KMS-11 (cell line): ENCODE measurements at regions not wholly inside any gene's neighbourhood (a gene's known extent, or its start where the extent isn't known, plus 50 kb on each side); places are given as distances from the start of the nearest gene placed in this dataset.

Source experiments
- H2AFZ ChIP-seq: fragments of 200-600 bp; sonication (generic); 2 replicates; pipeline ENCODE4 v1.6.1; 2016; ENCODE audit warnings: antibody characterized with exemption, mixed run types, low read depth
- H3K27ac ChIP-seq: fragments of 200-600 bp; sonication (generic); 2 replicates; pipeline ENCODE4 v1.6.1; 2016; ENCODE audit warnings: mild to moderate bottlenecking, mixed run types
- H3K27me3 ChIP-seq: fragments of 200-600 bp; sonication (generic); 2 replicates; pipeline ENCODE4 v1.6.1; 2017; ENCODE audit warnings: mild to moderate bottlenecking, low read depth, mixed run types, moderate library complexity; ENCODE audit not compliant: insufficient read depth
- H3K36me3 ChIP-seq: fragments of 200-600 bp; sonication (generic); 2 replicates; pipeline ENCODE4 v1.6.1; 2017; ENCODE audit warnings: mild to moderate bottlenecking, mixed run types; ENCODE audit not compliant: insufficient read depth
- H3K4me1 ChIP-seq: fragments of 200-600 bp; sonication (generic); 2 replicates; pipeline ENCODE4 v1.6.1; 2016; ENCODE audit warnings: mild to moderate bottlenecking, low read depth, mixed run types; ENCODE audit not compliant: poor library complexity, severe bottlenecking
- H3K4me2 ChIP-seq: fragments of 200-600 bp; sonication (generic); 2 replicates; pipeline ENCODE4 v1.7.0; 2016; ENCODE audit warnings: mild to moderate bottlenecking, mixed run types
- H3K4me3 ChIP-seq: fragments of 200-600 bp; sonication (generic); IDR thresholded peaks from 2 replicates; pipeline ENCODE4 v1.6.1; 2017; ENCODE audit warnings: low read depth, low read length, mixed read lengths; ENCODE audit not compliant: insufficient read depth
- H3K79me2 ChIP-seq: fragments of 200-600 bp; sonication (generic); 2 replicates; pipeline ENCODE4 v1.6.1; 2016; ENCODE audit warnings: low read depth, mixed run types; ENCODE audit not compliant: insufficient read depth
- H3K9ac ChIP-seq: fragments of 200-600 bp; sonication (generic); 2 replicates; pipeline ENCODE4 v1.6.1; 2016; ENCODE audit warnings: mild to moderate bottlenecking, mixed run types
- H4K20me1 ChIP-seq: fragments of 200-600 bp; sonication (generic); 2 replicates; pipeline ENCODE4 v1.6.1; 2016; ENCODE audit warnings: mild to moderate bottlenecking, mixed run types; ENCODE audit not compliant: insufficient read depth
- TF ChIP-seq, protein P1 (sequence below): fragments of 200-600 bp; sonication (generic); conservative IDR thresholded peaks from 2 replicates; pipeline ENCODE4 v1.6.1; 2017; ENCODE audit warnings: low read depth, mild to moderate bottlenecking, antibody characterized with exemption, low read length, moderate library complexity, mixed read lengths

DNA sequence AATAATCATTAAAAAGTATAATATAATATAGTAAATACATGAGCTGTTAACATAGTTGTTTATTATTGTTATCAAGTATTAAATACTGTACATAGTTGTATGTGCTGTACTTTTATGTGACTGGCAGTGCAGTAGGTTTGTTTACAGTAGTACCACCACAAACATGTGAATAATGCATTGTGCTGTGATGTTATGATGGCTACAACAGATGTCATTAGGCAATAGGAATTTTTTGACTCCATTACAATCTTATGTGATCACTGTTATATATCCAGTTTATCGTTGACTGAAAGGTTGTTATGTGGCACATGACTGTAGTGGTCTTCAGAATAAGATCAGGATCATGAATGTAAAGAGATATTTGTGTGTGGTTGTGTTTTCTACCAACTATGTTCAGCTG, 577.8 kb downstream of the JRKL start:
- Histone ChIP-seq H3K79me2 (no peaks in the 10 kb centered on the region), H3K9ac (no peak overlapping the region), H3K27ac (no peak overlapping the region), H4K20me1 (no peaks in the 10 kb centered on the region), H2AFZ (no peak overlapping the region), H3K4me1 (no peaks in the 10 kb centered on the region), H3K36me3 (no peaks in the 10 kb centered on the region), H3K4me2 (no peak overlapping the region), H3K4me3 (no peak overlapping the region), H3K27me3 (no peaks in the 10 kb centered on the region)
- TF ChIP-seq, protein P1, sequence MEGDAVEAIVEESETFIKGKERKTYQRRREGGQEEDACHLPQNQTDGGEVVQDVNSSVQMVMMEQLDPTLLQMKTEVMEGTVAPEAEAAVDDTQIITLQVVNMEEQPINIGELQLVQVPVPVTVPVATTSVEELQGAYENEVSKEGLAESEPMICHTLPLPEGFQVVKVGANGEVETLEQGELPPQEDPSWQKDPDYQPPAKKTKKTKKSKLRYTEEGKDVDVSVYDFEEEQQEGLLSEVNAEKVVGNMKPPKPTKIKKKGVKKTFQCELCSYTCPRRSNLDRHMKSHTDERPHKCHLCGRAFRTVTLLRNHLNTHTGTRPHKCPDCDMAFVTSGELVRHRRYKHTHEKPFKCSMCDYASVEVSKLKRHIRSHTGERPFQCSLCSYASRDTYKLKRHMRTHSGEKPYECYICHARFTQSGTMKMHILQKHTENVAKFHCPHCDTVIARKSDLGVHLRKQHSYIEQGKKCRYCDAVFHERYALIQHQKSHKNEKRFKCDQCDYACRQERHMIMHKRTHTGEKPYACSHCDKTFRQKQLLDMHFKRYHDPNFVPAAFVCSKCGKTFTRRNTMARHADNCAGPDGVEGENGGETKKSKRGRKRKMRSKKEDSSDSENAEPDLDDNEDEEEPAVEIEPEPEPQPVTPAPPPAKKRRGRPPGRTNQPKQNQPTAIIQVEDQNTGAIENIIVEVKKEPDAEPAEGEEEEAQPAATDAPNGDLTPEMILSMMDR = no peak

DNA sequence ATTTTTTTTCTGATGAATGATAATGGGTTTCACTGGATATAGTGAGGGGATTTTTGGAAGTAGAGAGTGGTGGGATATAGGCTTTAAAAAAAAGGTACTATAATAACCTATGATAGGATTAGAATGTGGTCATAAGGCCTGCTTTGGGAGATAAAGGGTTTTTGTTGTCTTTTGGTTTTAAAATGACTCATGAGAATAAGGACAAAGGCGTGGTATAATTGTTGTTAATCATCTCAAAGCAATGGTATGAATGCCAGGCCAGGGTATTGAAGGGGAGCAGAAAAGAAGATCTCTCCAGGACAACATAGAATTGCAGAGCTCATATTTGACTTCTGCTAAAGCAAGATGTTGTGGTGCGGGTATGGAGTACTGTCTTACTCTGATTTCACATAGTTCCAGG, 579.4 kb downstream of the JRKL start:
- H3K9ac ChIP-seq = no peak overlapping the region
- H3K4me2 ChIP-seq = no peak overlapping the region
- TF ChIP-seq, protein P1 = no peak
- no peaks in the 10 kb centered on the region for H3K4me1 ChIP-seq
- no peaks in the 10 kb centered on the region for H3K79me2 ChIP-seq
- no peaks in the 10 kb centered on the region for H3K36me3 ChIP-seq
- H4K20me1 ChIP-seq = no peaks in the 10 kb centered on the region
- H3K27ac ChIP-seq = no peak overlapping the region
- no peak overlapping the region for H2AFZ ChIP-seq
- no peaks in the 10 kb centered on the region for H3K27me3 ChIP-seq
- no peak overlapping the region for H3K4me3 ChIP-seq

DNA sequence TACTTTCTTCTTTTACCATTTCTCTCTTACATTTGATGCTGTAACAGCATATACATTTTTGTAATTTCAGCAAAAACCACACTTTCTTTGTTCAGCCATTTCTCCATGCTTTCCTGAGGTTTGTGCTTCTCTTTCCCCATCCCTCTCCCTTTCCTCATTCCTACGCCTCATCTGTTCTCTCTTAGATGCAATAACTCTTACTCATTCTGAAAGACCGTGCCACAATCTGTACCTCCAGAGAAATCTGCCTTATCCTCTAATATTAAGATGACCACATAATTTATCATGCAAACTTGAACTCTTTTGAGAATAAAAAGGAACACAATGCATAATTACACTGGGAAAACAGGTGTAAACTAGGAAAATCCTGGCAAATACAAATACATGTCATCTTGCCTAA, 588.9 kb downstream of the JRKL start:
- no peak overlapping the region for H2AFZ ChIP-seq
- no peaks in the 10 kb centered on the region for H3K79me2 ChIP-seq
- H3K4me2 ChIP-seq = no peak overlapping the region

DNA sequence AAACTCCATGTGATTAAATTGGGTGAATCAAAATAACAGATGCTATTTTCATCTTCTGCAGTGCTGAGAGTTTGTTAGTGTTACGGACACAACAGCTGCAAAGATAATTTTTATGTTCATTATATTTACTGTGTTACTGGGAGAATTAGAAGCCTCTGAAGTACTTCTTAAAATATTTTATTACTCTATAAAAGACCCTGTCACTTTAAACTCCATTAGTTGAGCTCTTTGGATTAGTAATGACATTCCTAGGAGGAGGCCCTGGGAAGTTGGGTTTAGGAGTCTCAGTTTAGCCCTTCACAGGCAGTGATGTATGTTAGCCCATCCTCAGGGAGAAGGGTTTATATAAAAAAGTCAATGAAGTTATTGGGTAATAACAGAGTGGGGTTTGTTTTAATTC, 596.7 kb downstream of the JRKL start:
- TF ChIP-seq, protein P1 = no peak
- H2AFZ ChIP-seq = no peak overlapping the region

More for the DNA sequence above, 588.9 kb downstream of the JRKL start:
- Histone ChIP-seq H3K9ac (no peak overlapping the region), H3K27ac (no peak overlapping the region), H3K4me1 (no peaks in the 10 kb centered on the region), H4K20me1 (no peaks in the 10 kb centered on the region), H3K4me3 (no peak overlapping the region), H3K27me3 (no peaks in the 10 kb centered on the region), H3K36me3 (no peaks in the 10 kb centered on the region)
- TF ChIP-seq, protein P1 = no peak

More for the DNA sequence above, 596.7 kb downstream of the JRKL start:
- no peak overlapping the region for H3K4me2 ChIP-seq
- no peaks in the 10 kb centered on the region for H3K4me1 ChIP-seq
- H3K36me3 ChIP-seq = no peaks in the 10 kb centered on the region
- no peaks in the 10 kb centered on the region for H3K79me2 ChIP-seq
- no peaks in the 10 kb centered on the region for H3K27me3 ChIP-seq
- no peak overlapping the region for H3K9ac ChIP-seq
- H4K20me1 ChIP-seq = no peaks in the 10 kb centered on the region
- H3K27ac ChIP-seq = no peak overlapping the region
- H3K4me3 ChIP-seq = no peak overlapping the region
